ENCODE measurements at regions not wholly inside any gene's neighbourhood (a gene's known extent, or its start where the extent isn't known, plus 50 kb on each side); places are given as distances from the start of the nearest gene placed in this dataset.

DNA sequence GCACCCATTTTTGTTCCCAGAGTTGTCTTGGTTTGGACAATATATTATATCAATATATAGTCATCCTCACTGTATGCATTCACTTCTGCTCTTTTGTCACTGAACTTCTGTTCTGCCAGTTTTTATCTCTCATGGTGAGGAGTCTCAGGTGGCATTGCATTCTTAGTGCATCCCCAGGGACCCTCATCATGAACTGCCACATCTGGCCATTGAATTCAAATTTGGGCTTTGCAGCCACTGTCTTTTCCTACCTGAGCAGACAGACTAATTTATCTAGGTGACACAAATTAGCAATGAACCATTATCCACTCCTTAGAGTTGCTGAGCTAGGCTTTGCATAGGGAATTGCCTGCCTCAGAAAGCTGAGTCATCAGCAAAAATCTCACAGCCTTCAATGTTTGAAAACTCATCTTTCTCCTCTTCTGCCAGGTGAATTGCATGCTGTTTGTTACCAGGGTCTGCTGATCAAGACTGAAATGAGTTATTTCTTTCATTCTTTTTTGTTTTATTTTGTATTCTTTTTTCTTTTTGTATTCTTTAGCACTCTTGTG, 316.8 kb upstream of the MTPN start:
- TF ChIP-seq CTCF (conservative IDR thresholded peaks at IDR 0.05; ENCODE audit: low read length) (no peak), EZH2phosphoT487 (IDR thresholded peaks at IDR 0.05; ENCODE audit: borderline replicate concordance) (no peak)

Measured in Loucy (cell line).